Parathyroid adenoma (tissue), 2 donors: ENCODE measurements at regions not wholly inside any gene's neighbourhood (a gene's known extent, or its start where the extent isn't known, plus 50 kb on each side); places are given as distances from the start of the nearest gene placed in this dataset.

Experiments used
- H2AFZ ChIP-seq: fragments of 300-600 bp; sonication (generic); one replicate; pipeline ENCODE4 v1.7.0; 2017; ENCODE audit warnings: antibody characterized with exemption, mild to moderate bottlenecking
- H3K27ac ChIP-seq: fragments of 300-600 bp; sonication (generic); one replicate; pipeline ENCODE4 v1.7.0; 2017
- H3K27me3 ChIP-seq: fragments of 300-600 bp; sonication (generic); one replicate; pipeline ENCODE4 v1.7.0; 2017; ENCODE audit warnings: low read length; ENCODE audit not compliant: control insufficient read depth, insufficient read depth
- H3K36me3 ChIP-seq: fragments of 300-600 bp; sonication (generic); one replicate; pipeline ENCODE4 v1.7.0; 2017; ENCODE audit warnings: low read length; ENCODE audit not compliant: control insufficient read depth, insufficient read depth
- H3K4me1 ChIP-seq: fragments of 300-600 bp; sonication (generic); one replicate; pipeline ENCODE4 v1.7.0; 2017; ENCODE audit warnings: control low read depth
- H3K4me2 ChIP-seq: fragments of 300-600 bp; sonication (generic); one replicate; pipeline ENCODE4 v1.7.0; 2017; ENCODE audit warnings: low read length
- H3K4me3 ChIP-seq: fragments of 300-600 bp; sonication (generic); one replicate; pipeline ENCODE4 v1.7.0; 2017; ENCODE audit warnings: low read depth, low read length
- H3K79me2 ChIP-seq: fragments of 300-600 bp; sonication (generic); one replicate; pipeline ENCODE4 v1.7.0; 2017; ENCODE audit warnings: control low read depth
- H3K9ac ChIP-seq: fragments of 300-600 bp; sonication (generic); one replicate; pipeline ENCODE4 v1.7.0; 2017; ENCODE audit warnings: mild to moderate bottlenecking
- H3K9me3 ChIP-seq: fragments of 300-600 bp; sonication (generic); one replicate; pipeline ENCODE4 v1.7.0; 2017; ENCODE audit warnings: low read length; ENCODE audit not compliant: control insufficient read depth
- CTCF ChIP-seq: fragments of 300-600 bp; sonication (generic); IDR thresholded peaks from one replicate; pipeline ENCODE4 v1.7.0; 2017; ENCODE audit warnings: antibody characterized with exemption, mild to moderate bottlenecking
- donor health status: primary hyperparathyroidism.

GRCh38 chr16:35198223-35199199 is 1739.1 kb downstream of the TP53TG3F start:
- H3K27ac ChIP-seq, result no peak overlapping the region
- no peaks in the 10 kb centered on the region for H3K36me3 ChIP-seq
- no peaks in the 10 kb centered on the region for H3K9me3 ChIP-seq
- no peaks in the 10 kb centered on the region for H3K27me3 ChIP-seq
- H2AFZ ChIP-seq, result no peak overlapping the region
- no peak overlapping the region for H3K4me2 ChIP-seq
- TF ChIP-seq CTCF, result no peak
- no peak overlapping the region for H3K4me3 ChIP-seq
- H3K9ac ChIP-seq, result no peak overlapping the region
- no peaks in the 10 kb centered on the region for H3K79me2 ChIP-seq
- no peaks in the 10 kb centered on the region for H3K4me1 ChIP-seq

GRCh38 chr16:35200662-35201061 is 1741.2 kb downstream of the TP53TG3F start:
- Histone ChIP-seq H3K4me2 (no peak overlapping the region), H3K4me3 (no peak overlapping the region), H3K4me1 (no peaks in the 10 kb centered on the region), H3K27me3 (no peaks in the 10 kb centered on the region), H3K79me2 (no peaks in the 10 kb centered on the region), H3K27ac (no peak overlapping the region), H3K9me3 (no peaks in the 10 kb centered on the region), H2AFZ (no peak overlapping the region), H3K36me3 (no peaks in the 10 kb centered on the region), H3K9ac (no peak overlapping the region)
- TF ChIP-seq CTCF, result no peak

DNA sequence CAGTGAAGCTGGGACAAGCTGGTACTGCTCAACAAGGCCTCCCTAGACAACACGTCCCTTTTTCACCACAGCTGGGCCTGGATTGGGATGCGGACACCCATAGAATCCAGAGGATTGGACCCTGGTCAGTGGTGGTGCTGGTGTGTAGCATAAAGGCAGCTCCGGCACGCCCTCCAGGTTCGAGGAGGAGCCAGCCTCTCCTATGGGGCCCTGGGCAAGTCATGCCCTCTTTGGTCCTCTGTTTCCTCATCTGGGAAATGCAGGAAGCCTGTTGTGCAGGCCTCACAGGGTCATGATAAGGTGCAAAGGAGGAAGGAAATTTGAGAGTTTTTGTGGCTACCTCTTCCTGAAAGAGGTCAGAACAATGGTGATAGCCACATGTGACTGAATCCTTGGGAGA is 1741.7 kb downstream of the TP53TG3F start:
- H2AFZ ChIP-seq, result no peak overlapping the region
- H3K9ac ChIP-seq, result no peak overlapping the region
- TF ChIP-seq CTCF, result no peak
- no peak overlapping the region for H3K27ac ChIP-seq
- no peaks in the 10 kb centered on the region for H3K27me3 ChIP-seq
- no peaks in the 10 kb centered on the region for H3K79me2 ChIP-seq
- no peaks in the 10 kb centered on the region for H3K9me3 ChIP-seq
- no peak overlapping the region for H3K4me2 ChIP-seq
- no peaks in the 10 kb centered on the region for H3K4me1 ChIP-seq
- no peak overlapping the region for H3K4me3 ChIP-seq
- H3K36me3 ChIP-seq, result no peaks in the 10 kb centered on the region

GRCh38 chr16:35203636-35204035 is 1744.2 kb downstream of the TP53TG3F start:
- H2AFZ ChIP-seq, result no peak overlapping the region
- H3K4me2 ChIP-seq, result no peak overlapping the region
- no peaks in the 10 kb centered on the region for H3K4me1 ChIP-seq
- H3K27me3 ChIP-seq, result no peaks in the 10 kb centered on the region
- H3K4me3 ChIP-seq, result no peak overlapping the region
- no peaks in the 10 kb centered on the region for H3K36me3 ChIP-seq
- no peak for TF ChIP-seq CTCF
- no peaks in the 10 kb centered on the region for H3K9me3 ChIP-seq
- no peak overlapping the region for H3K9ac ChIP-seq
- H3K27ac ChIP-seq, result no peak overlapping the region
- H3K79me2 ChIP-seq, result no peaks in the 10 kb centered on the region
